Panc1 (cell line): ENCODE measurements at regions not wholly inside any gene's neighbourhood (a gene's known extent, or its start where the extent isn't known, plus 50 kb on each side); places are given as distances from the start of the nearest gene placed in this dataset.

Experiments used
- ATAC-seq: fragments of 200-7000 bp; cut with Tn5 transposase; 2 replicates; pipeline ENCODE4 v1.9.1; 2020; ENCODE audit warnings: mild to moderate bottlenecking, moderate library complexity
- BruUV-seq: library from RNA; stranded (reverse); fragments of 400-500 nt; replicated peaks from 2 replicates; lab custom pipeline; 2021; lab: Mats Ljungman, UMichigan
- CTCF ChIA-PET: fragments of 300-600 bp; sonication (Branson Sonifier 250); formaldehyde crosslinking; loops from one replicate; lab custom pipeline; 2022; ENCODE audit warnings: antibody characterized with exemption; lab: Charles Lee
- POLR2A ChIA-PET: fragments of 300-600 bp; sonication (Branson Sonifier 250); formaldehyde crosslinking; loops from one replicate; lab custom pipeline; 2022; ENCODE audit warnings: antibody characterized with exemption; lab: Charles Lee
- DNase-seq: peaks from one replicate; pipeline ENCODE4 v3.0.0-alpha.2; 2010; ENCODE audit warnings: low read depth, low spot score
- H3K27ac ChIP-seq: 2 replicates; pipeline ENCODE4 v1.5.1; 2011; ENCODE audit warnings: mild to moderate bottlenecking, low read length, inconsistent platforms
- H3K27me3 ChIP-seq: fragments of 200-500 bp; sonication (Bioruptor generic); 2 replicates; pipeline ENCODE4 v1.6.0; 2014; ENCODE audit warnings: low read length, inconsistent platforms; ENCODE audit not compliant: control insufficient read depth, insufficient read depth
- H3K36me3 ChIP-seq: fragments of 200-500 bp; sonication (Bioruptor generic); 2 replicates; pipeline ENCODE4 v1.5.1; 2014; ENCODE audit warnings: inconsistent platforms, mild to moderate bottlenecking, low read length, moderate library complexity; ENCODE audit not compliant: control insufficient read depth, insufficient read depth
- H3K4me1 ChIP-seq: 2 replicates; pipeline ENCODE4 v1.5.1; 2011; ENCODE audit warnings: inconsistent platforms, mild to moderate bottlenecking, low read length, moderate library complexity; ENCODE audit not compliant: control insufficient read depth, insufficient read depth
- H3K4me3 ChIP-seq, 2 experiments: 2 replicates each; pipeline ENCODE4 v1.5.1; 2011 to 2012; ENCODE audit warnings: low read depth in 2 of 2, low read length in 2 of 2, mild to moderate bottlenecking in 2 of 2, inconsistent platforms in 1 of 2, moderate library complexity in 1 of 2
- H3K9me3 ChIP-seq: fragments of 200-500 bp; sonication (Bioruptor generic); 2 replicates; pipeline ENCODE4 v1.5.1; 2014; ENCODE audit warnings: low read depth, mild to moderate bottlenecking, inconsistent platforms, low read length, moderate library complexity; ENCODE audit not compliant: control insufficient read depth, insufficient read depth
- CTCF ChIP-seq: fragments of 450-650 bp; IDR thresholded peaks from 2 replicates; pipeline ENCODE4 v1.5.1; 2017; ENCODE audit warnings: mild to moderate bottlenecking
- POLR2AphosphoS5 ChIP-seq: IDR thresholded peaks from 2 replicates; pipeline ENCODE4 v1.6.1; 2012; ENCODE audit warnings: mild to moderate bottlenecking, low read depth, low read length, moderate library complexity
- SIN3A ChIP-seq: IDR thresholded peaks from 2 replicates; pipeline ENCODE4 v1.6.1; 2012; ENCODE audit warnings: low read depth, mild to moderate bottlenecking, low read length, moderate library complexity, borderline replicate concordance; ENCODE audit not compliant: insufficient read depth
- TCF7L2 ChIP-seq: IDR thresholded peaks from 2 replicates; pipeline ENCODE4 v1.6.1; 2011; ENCODE audit warnings: mild to moderate bottlenecking, low read depth, low read length, inconsistent platforms
- in situ Hi-C: cut with HindIII; loops from 2 replicates; pipeline ENCODE4 v1.10.0; 2016; ENCODE audit warnings: low sequenced_read_pairs, low pct_unique_long_range_greater_than_20kb
- intact Hi-C: fragments of 100-400 bp; cut with micrococcal nuclease; formaldehyde crosslinking; loops from one replicate; pipeline ENCODE4 v1.10.0; 2022; ENCODE audit not compliant: unreplicated experiment
- TF ChIP-seq, protein P1 (sequence below), 2 experiments: IDR thresholded peaks; 2 replicates each; pipeline ENCODE4 v1.6.1; 2011 to 2012; ENCODE audit warnings: low read depth in 2 of 2, control low read depth in 1 of 2, low read length in 1 of 2, mild to moderate bottlenecking in 1 of 2, moderate library complexity in 1 of 2; ENCODE audit not compliant: insufficient read depth in 1 of 2

DNA sequence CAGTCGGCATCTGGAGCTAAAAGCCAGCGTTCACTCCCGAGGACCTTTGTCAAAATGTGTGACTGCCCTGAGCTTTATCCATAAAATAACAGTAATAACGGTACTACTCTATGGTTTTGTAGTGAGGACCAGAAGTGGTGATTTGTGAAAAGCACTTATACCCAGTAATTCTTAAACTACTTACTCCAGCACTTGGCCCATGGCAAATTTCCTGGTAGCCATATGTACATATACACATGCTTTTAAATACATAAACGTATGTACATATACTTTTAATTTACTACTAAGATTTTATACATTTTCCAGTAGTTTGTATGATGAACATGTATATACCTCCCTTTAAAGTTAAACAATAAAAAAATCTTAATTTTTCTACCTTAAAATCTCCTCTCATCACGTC is 163.8 kb upstream of the TMEM132C start:
- ATAC-seq (no peak), DNase-seq (no peak)
- Histone ChIP-seq H3K4me1 (no peaks in the 10 kb centered on the region), H3K27ac (no peak overlapping the region), H3K36me3 (no peaks in the 10 kb centered on the region), H3K4me3 (no peak overlapping the region), H3K27me3 (no peaks in the 10 kb centered on the region; the same call in 1 of the 2 replicates), H3K9me3 (no peaks in the 10 kb centered on the region)
- no TSS peak for BruUV-seq
- TF ChIP-seq CTCF, result no peak
- in situ Hi-C loops (no loop called here), intact Hi-C loops (no loop called here)
- ChIA-PET CTCF (no interaction called here), POLR2A (no interaction called here)

DNA sequence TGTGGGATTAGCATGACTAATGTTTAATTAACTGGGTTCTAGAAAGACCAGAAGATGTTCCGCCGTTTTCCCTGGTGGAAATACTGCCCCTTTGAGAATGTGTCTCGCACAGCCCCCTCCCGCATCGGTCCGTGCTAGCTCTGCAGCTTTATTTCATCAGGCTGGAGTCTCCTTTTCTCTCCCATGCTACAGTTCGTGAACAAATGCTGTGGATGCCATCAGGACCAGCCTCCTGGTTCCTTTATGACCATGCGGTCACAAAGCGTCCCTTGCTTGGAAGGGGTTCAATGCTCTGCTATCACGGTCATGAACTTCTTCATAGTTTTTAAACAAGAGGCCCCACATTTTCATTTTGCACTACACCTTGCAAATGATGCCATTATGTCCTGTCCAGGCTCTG is 157.7 kb upstream of the TMEM132C start:
- BruUV-seq, result no TSS peak
- no peaks in the 10 kb centered on the region for H3K9me3 ChIP-seq

More for the DNA sequence above, 157.7 kb upstream of the TMEM132C start:
- ChIA-PET POLR2A (no interaction called here), CTCF (no interaction called here)
- H3K27me3 ChIP-seq, result no peaks in the 10 kb centered on the region; the same call in 1 of the 2 replicates
- H3K27ac ChIP-seq, result no peak overlapping the region
- DNase-seq, result no peak
- no peak for ATAC-seq
- in situ Hi-C loops (no loop called here), intact Hi-C loops (no loop called here)
- TF ChIP-seq SIN3A (no peak), TCF7L2 (no peak), POLR2AphosphoS5 (no peak), CTCF (no peak)
- TF ChIP-seq, protein P1, sequence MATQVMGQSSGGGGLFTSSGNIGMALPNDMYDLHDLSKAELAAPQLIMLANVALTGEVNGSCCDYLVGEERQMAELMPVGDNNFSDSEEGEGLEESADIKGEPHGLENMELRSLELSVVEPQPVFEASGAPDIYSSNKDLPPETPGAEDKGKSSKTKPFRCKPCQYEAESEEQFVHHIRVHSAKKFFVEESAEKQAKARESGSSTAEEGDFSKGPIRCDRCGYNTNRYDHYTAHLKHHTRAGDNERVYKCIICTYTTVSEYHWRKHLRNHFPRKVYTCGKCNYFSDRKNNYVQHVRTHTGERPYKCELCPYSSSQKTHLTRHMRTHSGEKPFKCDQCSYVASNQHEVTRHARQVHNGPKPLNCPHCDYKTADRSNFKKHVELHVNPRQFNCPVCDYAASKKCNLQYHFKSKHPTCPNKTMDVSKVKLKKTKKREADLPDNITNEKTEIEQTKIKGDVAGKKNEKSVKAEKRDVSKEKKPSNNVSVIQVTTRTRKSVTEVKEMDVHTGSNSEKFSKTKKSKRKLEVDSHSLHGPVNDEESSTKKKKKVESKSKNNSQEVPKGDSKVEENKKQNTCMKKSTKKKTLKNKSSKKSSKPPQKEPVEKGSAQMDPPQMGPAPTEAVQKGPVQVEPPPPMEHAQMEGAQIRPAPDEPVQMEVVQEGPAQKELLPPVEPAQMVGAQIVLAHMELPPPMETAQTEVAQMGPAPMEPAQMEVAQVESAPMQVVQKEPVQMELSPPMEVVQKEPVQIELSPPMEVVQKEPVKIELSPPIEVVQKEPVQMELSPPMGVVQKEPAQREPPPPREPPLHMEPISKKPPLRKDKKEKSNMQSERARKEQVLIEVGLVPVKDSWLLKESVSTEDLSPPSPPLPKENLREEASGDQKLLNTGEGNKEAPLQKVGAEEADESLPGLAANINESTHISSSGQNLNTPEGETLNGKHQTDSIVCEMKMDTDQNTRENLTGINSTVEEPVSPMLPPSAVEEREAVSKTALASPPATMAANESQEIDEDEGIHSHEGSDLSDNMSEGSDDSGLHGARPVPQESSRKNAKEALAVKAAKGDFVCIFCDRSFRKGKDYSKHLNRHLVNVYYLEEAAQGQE (IDR thresholded peaks at IDR 0.05; ENCODE audit: insufficient read depth in 1 of 2, low read depth in 2 of 2, low read length in 1 of 2), result no peak
- no peak overlapping the region for H3K4me3 ChIP-seq
- no peaks in the 10 kb centered on the region for H3K4me1 ChIP-seq
- no peaks in the 10 kb centered on the region for H3K36me3 ChIP-seq
